ENCODE measurements at regions not wholly inside any gene's neighbourhood (a gene's known extent, or its start where the extent isn't known, plus 50 kb on each side); places are given as distances from the start of the nearest gene placed in this dataset.

- no peak for TF ChIP-seq CTCF (conservative IDR thresholded peaks at IDR 0.05 in 1 of 2, IDR thresholded peaks at IDR 0.05 in 1 of 2; ENCODE audit: extremely low read depth in 1 of 2, insufficient read depth in 1 of 2, low read depth in 1 of 2, low read length in 2 of 2)
- TF ChIP-seq EZH2 (IDR thresholded peaks at IDR 0.05; ENCODE audit: borderline replicate concordance, low read length), result no peak
Observed at GRCh38 chr11:81420668-81421250, 1312.9 kb downstream of the FAM181B start.

Data from mammary epithelial cell (primary cell).